ENCODE measurements at regions not wholly inside any gene's neighbourhood (a gene's known extent, or its start where the extent isn't known, plus 50 kb on each side); places are given as distances from the start of the nearest gene placed in this dataset.

DNA sequence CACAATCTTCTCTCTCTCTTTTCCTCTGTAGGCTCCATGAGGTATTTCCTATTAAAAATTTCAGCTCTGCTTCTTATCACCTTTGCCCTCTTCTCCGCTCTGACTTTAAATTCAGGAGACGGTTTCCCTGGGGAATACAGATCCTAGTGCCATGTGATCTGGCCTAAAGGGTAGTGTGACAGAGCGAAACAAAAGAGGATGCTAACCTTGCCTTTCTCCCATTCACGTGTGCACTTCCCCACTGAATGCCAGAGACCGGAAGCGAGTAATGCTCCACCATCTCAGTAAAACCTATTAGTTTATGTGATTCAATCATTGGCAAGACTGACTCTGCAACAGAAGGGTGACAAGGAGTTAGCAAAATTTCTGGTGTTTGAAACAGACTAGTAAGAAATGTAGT lies 358.3 kb downstream of the ZNF521 start:
- TF ChIP-seq CTCF (IDR thresholded peaks at IDR 0.05), result no peak

- TF ChIP-seq CTCF (IDR thresholded peaks at IDR 0.05), result no peak
Observed at GRCh38 chr18:24995056-24995455, 356.9 kb downstream of the ZNF521 start.

- no peak for TF ChIP-seq CTCF (IDR thresholded peaks at IDR 0.05)
Observed at GRCh38 chr18:24995755-24996154, 356.2 kb downstream of the ZNF521 start.

DNA sequence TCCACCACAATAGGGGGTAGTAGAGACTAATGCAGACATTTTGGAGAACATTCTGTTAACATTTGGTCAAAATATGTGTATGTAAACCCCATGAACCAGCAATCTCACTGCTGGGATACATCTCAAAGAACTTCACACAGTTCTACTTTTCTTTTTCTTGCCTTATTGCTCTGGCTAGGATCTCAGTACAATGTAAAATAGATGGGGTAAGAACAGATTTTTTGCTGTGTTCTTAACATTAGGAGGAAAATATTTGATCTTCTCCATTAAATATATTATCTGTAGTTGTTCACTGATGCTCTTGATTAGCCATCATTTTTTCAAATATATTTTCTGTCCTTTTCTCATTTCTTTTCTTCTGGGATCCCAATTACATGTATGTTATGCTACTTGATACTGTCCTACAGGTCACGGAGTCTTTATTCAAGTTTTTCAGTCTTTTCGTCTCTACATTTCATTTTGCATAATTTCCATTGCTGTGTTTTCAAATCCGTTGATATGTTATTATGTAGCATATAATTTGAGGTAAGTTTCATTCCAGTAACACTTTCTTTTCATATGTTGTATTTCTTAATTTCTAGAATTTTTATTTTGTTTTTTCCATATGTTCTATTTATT lies 352.2 kb downstream of the ZNF521 start:
- no peak for TF ChIP-seq CTCF (IDR thresholded peaks at IDR 0.05)

GRCh38 chr18:25001803-25002202 lies 350.2 kb downstream of the ZNF521 start:
- no peak for TF ChIP-seq CTCF (IDR thresholded peaks at IDR 0.05)

- TF ChIP-seq CTCF (IDR thresholded peaks at IDR 0.05), result no peak
Observed at GRCh38 chr18:25005541-25006403, 346.2 kb downstream of the ZNF521 start.

DNA sequence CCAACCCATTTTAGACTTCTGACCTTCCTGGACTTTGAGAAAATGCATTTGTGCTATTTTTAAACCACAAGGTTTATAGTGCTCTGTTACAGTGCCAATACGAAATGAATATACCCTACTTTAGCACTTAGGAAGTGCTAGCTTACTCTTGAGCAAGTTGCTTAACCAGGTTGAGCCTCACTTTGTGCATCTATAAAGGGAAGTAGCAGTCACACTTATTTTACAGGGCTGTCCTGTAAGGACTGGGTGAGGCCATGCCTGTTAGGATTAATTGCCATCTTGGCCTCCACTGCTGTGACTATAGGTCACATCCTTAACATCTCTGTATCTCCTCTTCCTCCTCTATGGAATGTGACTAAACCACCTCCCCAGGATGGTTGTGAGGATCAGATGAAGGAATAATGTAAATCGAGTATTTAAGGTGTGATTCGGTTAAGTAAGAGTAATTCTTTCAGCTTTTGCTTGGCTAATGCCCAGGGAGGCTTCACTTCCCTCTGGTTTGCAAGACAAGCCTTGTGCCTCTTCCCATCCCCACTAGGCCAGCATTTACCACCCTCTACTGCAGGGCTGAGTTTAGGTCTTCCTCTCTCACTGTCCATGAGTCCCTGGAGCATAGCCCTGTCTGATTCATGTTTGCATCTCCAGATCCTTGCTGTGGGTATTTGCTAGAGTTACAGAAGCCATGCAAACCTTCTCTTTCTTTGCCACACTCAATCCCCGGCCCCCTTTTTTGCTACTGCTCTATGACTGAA lies 341.2 kb downstream of the ZNF521 start:
- no peak for TF ChIP-seq CTCF (IDR thresholded peaks at IDR 0.05)

All from LNCAP (cell line).